Sigmoid colon (tissue), 6 donors: ENCODE measurements at regions not wholly inside any gene's neighbourhood (a gene's known extent, or its start where the extent isn't known, plus 50 kb on each side); places are given as distances from the start of the nearest gene placed in this dataset.

ENCODE experiments used
- DNase-seq: peaks from one replicate; pipeline ENCODE4 v3.0.0-alpha.2; 2019
- H3K27ac ChIP-seq, 4 donors: fragments of 200-600 bp; sonication (generic); one replicate each; pipeline ENCODE4 v1.5.1; 2016 to 2019; ENCODE audit warnings: mild to moderate bottlenecking in 1 of 4
- H3K27me3 ChIP-seq, 3 donors: fragments of 200-600 bp; sonication (generic); one replicate each; pipeline ENCODE4 v1.5.1; 2019; ENCODE audit warnings: mild to moderate bottlenecking in 1 of 3
- H3K36me3 ChIP-seq, 4 donors: fragments of 200-600 bp; sonication (generic); one replicate each; pipeline ENCODE4 v1.5.1; 2016 to 2019
- H3K4me1 ChIP-seq, 4 donors: fragments of 200-600 bp; sonication (generic); one replicate each; pipeline ENCODE4 v1.5.1; 2017 to 2019
- H3K4me3 ChIP-seq, 4 donors: fragments of 200-600 bp; sonication (generic); one replicate each; pipeline ENCODE4 v1.5.1; 2017 to 2019; ENCODE audit warnings: mild to moderate bottlenecking in 2 of 4, moderate library complexity in 1 of 4
- H3K9me3 ChIP-seq, 4 donors: fragments of 200-600 bp in 3 of 4; sonication (generic) in 3 of 4; one replicate each; pipeline versions ENCODE4 v1.5.1 to v1.6.1; 2013 to 2019
- EP300 ChIP-seq, 4 donors: sonication (generic); formaldehyde crosslinking; IDR thresholded peaks; one replicate each; pipeline ENCODE4 v1.6.1; 2017; ENCODE audit warnings: antibody characterized with exemption in 4 of 4
- POLR2A ChIP-seq, 2 donors: fragments of 450-650 bp; IDR thresholded peaks; one replicate each; pipeline ENCODE4 v1.6.1; 2016; ENCODE audit warnings: antibody characterized with exemption in 2 of 2, mild to moderate bottlenecking in 2 of 2, moderate library complexity in 2 of 2
- POLR2AphosphoS5 ChIP-seq, 4 donors: sonication (generic); formaldehyde crosslinking; IDR thresholded peaks; one replicate each; pipeline ENCODE4 v1.6.1; 2017; ENCODE audit warnings: antibody characterized with exemption in 4 of 4
- WGBS, 2 donors: extraction: QIAGEN DNeasy Blood & Tissue Kit; methylation state at CpG; one replicate each; pipeline ENCODE4 v1.1.7; 2013; 5-methylcytosine and 5-hydroxymethylcytosine counted together
- intact Hi-C: fragments of 100-400 bp; cut with DNase I; formaldehyde crosslinking; loops from one replicate; pipeline ENCODE4 v1.15.1; 2023
- TF ChIP-seq, protein P1 (sequence below), 4 experiments: fragments of 450-650 bp in 3 of 4; fragments of 200-600 bp in 1 of 4; IDR thresholded peaks; one replicate each; pipeline ENCODE4 v1.5.1; 2016 to 2019; ENCODE audit warnings: antibody characterized with exemption in 4 of 4, mild to moderate bottlenecking in 3 of 4, moderate library complexity in 2 of 4
- donor health status: healthy with polysubstance abuse.
- donor health status: healthy.

DNA sequence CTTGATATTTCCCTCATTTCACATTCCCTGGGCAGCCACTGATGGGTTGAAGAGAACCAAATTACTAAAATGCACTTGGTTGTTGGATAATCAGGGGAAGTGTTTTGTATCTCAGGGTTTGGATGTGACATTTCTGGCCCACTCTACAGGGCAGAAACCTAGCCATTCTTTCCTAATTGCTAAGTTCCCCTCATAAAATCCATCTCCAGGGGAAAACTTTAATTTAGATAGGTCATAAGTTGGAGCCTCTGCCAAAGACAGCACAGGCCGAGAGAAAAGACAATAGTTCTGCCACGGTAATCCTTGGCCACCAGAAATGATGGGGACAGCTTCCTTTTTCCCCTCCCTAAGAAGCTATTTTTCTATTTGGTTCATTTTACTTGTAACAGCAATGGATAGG, 192.7 kb upstream of the C1QTNF7 start:
- no peak overlapping the region for H3K4me3 ChIP-seq
- intact Hi-C loops, result loop anchor here (5.0 kb wide), 1 partner anchor 162 kb away; no protein-coding TSS in a partner anchor
- H3K27ac ChIP-seq, result peak overlapping the region in 2 of 4 donors; percentile 24 to 54
- no peak for DNase-seq
- no peaks in the 10 kb centered on the region for H3K36me3 ChIP-seq
- no peaks in the 10 kb centered on the region for H3K27me3 ChIP-seq
- no peaks in the 10 kb centered on the region for H3K9me3 ChIP-seq
- 68 to 71% methylated on average over 2 of the region's 2 CpGs for WGBS, 2 donors
- peaks cover 0 to 65% (median 38%) of the 10 kb centered on the region in 4 donors for H3K4me1 ChIP-seq
- TF ChIP-seq EP300 (IDR thresholded peaks at IDR 0.05) (no peak), POLR2AphosphoS5 (IDR thresholded peaks at IDR 0.05) (no peak), POLR2A (IDR thresholded peaks at IDR 0.05) (no peak)
- TF ChIP-seq, protein P1, sequence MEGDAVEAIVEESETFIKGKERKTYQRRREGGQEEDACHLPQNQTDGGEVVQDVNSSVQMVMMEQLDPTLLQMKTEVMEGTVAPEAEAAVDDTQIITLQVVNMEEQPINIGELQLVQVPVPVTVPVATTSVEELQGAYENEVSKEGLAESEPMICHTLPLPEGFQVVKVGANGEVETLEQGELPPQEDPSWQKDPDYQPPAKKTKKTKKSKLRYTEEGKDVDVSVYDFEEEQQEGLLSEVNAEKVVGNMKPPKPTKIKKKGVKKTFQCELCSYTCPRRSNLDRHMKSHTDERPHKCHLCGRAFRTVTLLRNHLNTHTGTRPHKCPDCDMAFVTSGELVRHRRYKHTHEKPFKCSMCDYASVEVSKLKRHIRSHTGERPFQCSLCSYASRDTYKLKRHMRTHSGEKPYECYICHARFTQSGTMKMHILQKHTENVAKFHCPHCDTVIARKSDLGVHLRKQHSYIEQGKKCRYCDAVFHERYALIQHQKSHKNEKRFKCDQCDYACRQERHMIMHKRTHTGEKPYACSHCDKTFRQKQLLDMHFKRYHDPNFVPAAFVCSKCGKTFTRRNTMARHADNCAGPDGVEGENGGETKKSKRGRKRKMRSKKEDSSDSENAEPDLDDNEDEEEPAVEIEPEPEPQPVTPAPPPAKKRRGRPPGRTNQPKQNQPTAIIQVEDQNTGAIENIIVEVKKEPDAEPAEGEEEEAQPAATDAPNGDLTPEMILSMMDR (IDR thresholded peaks at IDR 0.05), result no peak

DNA sequence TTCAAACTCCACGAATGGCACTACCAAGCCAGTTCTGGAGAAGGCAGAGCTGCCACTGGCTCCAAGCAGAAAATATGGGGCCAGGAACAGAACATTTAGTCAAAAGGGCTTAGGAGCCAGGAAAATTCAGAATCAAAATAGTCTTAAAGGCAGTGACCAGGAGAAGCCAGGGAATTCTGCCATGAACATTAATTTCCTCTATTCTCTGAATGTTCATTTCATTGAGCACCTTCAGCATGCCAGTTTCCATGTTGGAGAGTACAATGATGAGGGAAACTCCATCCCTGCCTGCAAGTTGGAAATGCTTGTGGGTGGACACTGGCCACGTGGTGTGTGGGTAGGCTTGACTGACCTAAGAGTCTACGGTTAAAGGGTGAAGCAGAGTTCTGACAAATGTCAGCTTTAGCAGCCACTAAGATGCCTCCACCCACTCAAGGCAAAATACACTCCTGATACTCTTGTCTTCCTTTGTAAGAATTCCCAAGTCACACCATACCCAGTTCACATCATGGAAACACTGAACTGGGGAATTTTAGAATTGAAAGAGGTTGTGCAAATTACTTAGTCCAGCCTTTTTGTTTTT, 190.1 kb upstream of the C1QTNF7 start:
- Histone ChIP-seq H3K4me1 (peaks cover 0 to 54% (median 30%) of the 10 kb centered on the region in 4 donors), H3K9me3 (no peaks in the 10 kb centered on the region), H3K27ac (no peak overlapping the region), H3K4me3 (no peak overlapping the region), H3K27me3 (no peaks in the 10 kb centered on the region), H3K36me3 (no peaks in the 10 kb centered on the region)
- intact Hi-C loops, result loop anchor here (2.0 to 5.0 kb wide), 2 partner anchors 160 to 219 kb away; no protein-coding TSS in a partner anchor
- 65 to 77% methylated on average over 3 of the region's 3 CpGs for WGBS, 2 donors
- no peak for DNase-seq
- TF ChIP-seq POLR2AphosphoS5 (IDR thresholded peaks at IDR 0.05), result no peak
- no peak for TF ChIP-seq EP300 (IDR thresholded peaks at IDR 0.05)
- no peak for TF ChIP-seq POLR2A (IDR thresholded peaks at IDR 0.05)
- TF ChIP-seq, protein P1 (IDR thresholded peaks at IDR 0.05), result no peak

DNA sequence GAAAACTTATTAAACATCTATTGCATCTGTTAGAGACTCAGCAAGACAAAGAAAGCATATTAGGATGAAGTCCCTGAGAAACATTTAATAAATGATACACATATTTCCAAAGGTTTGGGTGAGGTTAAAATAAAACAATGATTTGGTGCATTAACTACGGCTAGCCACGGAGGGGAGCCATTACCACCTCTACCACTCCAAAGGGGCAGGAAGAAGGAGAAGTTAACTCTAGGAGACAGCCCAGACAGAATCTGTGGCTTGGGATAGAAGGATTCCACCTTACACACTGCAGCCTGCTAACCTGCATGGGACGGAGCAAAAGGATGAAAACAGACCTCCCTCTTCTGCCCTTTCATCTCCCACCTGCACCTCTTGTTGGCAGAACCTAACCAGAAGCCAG, 189.1 kb upstream of the C1QTNF7 start:
- TF ChIP-seq POLR2A (IDR thresholded peaks at IDR 0.05) (no peak), POLR2AphosphoS5 (IDR thresholded peaks at IDR 0.05) (no peak), EP300 (IDR thresholded peaks at IDR 0.05) (no peak)
- TF ChIP-seq, protein P1 (IDR thresholded peaks at IDR 0.05), result peak; percentile 14 to 56 (median 40)
- intact Hi-C loops, result loop anchor here (2.0 to 5.0 kb wide), 2 partner anchors 159 to 218 kb away; no protein-coding TSS in a partner anchor
- H3K27ac ChIP-seq, result peak overlapping the region in 1 of 4 donors; percentile 48
- no peaks in the 10 kb centered on the region for H3K9me3 ChIP-seq
- no peaks in the 10 kb centered on the region for H3K27me3 ChIP-seq
- WGBS, 2 donors, result 16 to 19% methylated on average over 3 of the region's 3 CpGs
- peaks cover 0 to 46% (median 20%) of the 10 kb centered on the region in 4 donors for H3K4me1 ChIP-seq
- DNase-seq, result no peak
- no peaks in the 10 kb centered on the region for H3K36me3 ChIP-seq
- H3K4me3 ChIP-seq, result no peak overlapping the region

DNA sequence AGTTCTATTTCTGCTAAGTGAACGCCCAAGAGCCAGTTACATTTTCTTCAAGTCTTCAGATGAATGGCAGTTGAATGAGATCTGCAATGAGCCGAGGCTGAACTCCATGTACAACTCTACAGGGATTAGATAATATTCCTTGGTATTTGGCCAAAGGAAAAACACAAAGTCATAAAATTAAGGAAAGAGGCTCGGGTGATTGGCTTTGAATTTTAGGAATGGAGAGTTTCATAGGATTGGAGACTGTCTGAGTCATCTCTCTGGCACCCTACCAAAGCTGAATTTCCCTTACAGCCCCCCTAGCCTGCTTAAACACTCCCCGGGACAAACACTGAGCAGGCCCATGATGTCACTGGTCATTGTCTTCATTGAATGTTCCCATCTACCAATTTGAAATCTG, 188.0 kb upstream of the C1QTNF7 start:
- 33 to 60% methylated on average over 4 of the region's 4 CpGs for WGBS, 2 donors
- TF ChIP-seq POLR2AphosphoS5 (IDR thresholded peaks at IDR 0.05), result peak in 2 of 4 donors; percentile 22 to 45
- no peak for TF ChIP-seq POLR2A (IDR thresholded peaks at IDR 0.05)
- TF ChIP-seq, protein P1 (IDR thresholded peaks at IDR 0.05), result no peak
- TF ChIP-seq EP300 (IDR thresholded peaks at IDR 0.05), result no peak
- intact Hi-C loops, result loop anchor here (2.0 to 5.0 kb wide), 2 partner anchors 157 to 217 kb away; no protein-coding TSS in a partner anchor
- Histone ChIP-seq H3K4me3 (no peak overlapping the region), H3K27me3 (no peaks in the 10 kb centered on the region), H3K27ac (peak overlapping the region in 2 of 4 donors; percentile 2 to 48), H3K9me3 (no peaks in the 10 kb centered on the region), H3K36me3 (no peaks in the 10 kb centered on the region), H3K4me1 (peaks cover 0 to 34% (median 17%) of the 10 kb centered on the region in 4 donors)
- no peak for DNase-seq
